GM12878 (cell line): ENCODE measurements at regions not wholly inside any gene's neighbourhood (a gene's known extent, or its start where the extent isn't known, plus 50 kb on each side); places are given as distances from the start of the nearest gene placed in this dataset.

Experiments
- BACH1 ChIP-seq: fragments of 450-650 bp; IDR thresholded peaks from 2 replicates; pipeline ENCODE4 v1.6.1; 2017; ENCODE audit warnings: mild to moderate bottlenecking, borderline replicate concordance
- BRCA1 ChIP-seq: IDR thresholded peaks from 2 replicates; pipeline ENCODE4 v1.6.1; 2011; ENCODE audit warnings: low read depth, low read length, improper control_type of control experiment
- CHD2 ChIP-seq: IDR thresholded peaks from 2 replicates; pipeline ENCODE4 v1.6.1; 2011; ENCODE audit warnings: low read depth, low read length, improper control_type of control experiment, borderline replicate concordance
- CREB1 ChIP-seq: IDR thresholded peaks from 2 replicates; pipeline ENCODE4 v1.6.1; 2012; ENCODE audit warnings: low read depth, mild to moderate bottlenecking, inconsistent platforms
- CTCF ChIP-seq, 3 experiments: IDR thresholded peaks in 2 of 3; conservative IDR thresholded peaks in 1 of 3; 2 replicates each; pipeline ENCODE4 v1.5.1; 2011; ENCODE audit warnings: low read depth in 3 of 3, low read length in 3 of 3, mild to moderate bottlenecking in 3 of 3, control low read depth in 2 of 3, moderate library complexity in 2 of 3, inconsistent platforms in 1 of 3, mixed read lengths in 1 of 3; ENCODE audit not compliant: control insufficient read depth in 2 of 3, insufficient read depth in 1 of 3; ENCODE audit errors: extremely low read depth in 1 of 3
- E4F1 ChIP-seq: fragments of 450-650 bp; IDR thresholded peaks from 2 replicates; pipeline ENCODE4 v1.6.1; 2018; ENCODE audit warnings: borderline replicate concordance, mild to moderate bottlenecking; ENCODE audit not compliant: partially characterized antibody
- MAX ChIP-seq: IDR thresholded peaks from 2 replicates; pipeline ENCODE4 v1.6.1; 2012; ENCODE audit warnings: low read depth, low read length, improper control_type of control experiment
- POLR2A ChIP-seq: IDR thresholded peaks from 2 replicates; pipeline ENCODE4 v1.6.1; 2011; ENCODE audit warnings: low read depth, mild to moderate bottlenecking, low read length
- RFX5 ChIP-seq: IDR thresholded peaks from 2 replicates; pipeline ENCODE4 v1.6.1; 2011; ENCODE audit warnings: low read depth, low read length, improper control_type of control experiment
- SMC3 ChIP-seq: IDR thresholded peaks from 2 replicates; pipeline ENCODE4 v1.6.1; 2011; ENCODE audit warnings: low read length, improper control_type of control experiment, borderline replicate concordance
- TAF1 ChIP-seq: IDR thresholded peaks from 2 replicates; pipeline ENCODE4 v1.6.1; 2011; ENCODE audit warnings: mild to moderate bottlenecking, low read depth, low read length, borderline replicate concordance
- ZNF24 ChIP-seq: fragments of 450-650 bp; IDR thresholded peaks from 2 replicates; pipeline ENCODE4 v1.6.1; 2017; ENCODE audit warnings: antibody characterized with exemption, mild to moderate bottlenecking
- ZZZ3 ChIP-seq: IDR thresholded peaks from 2 replicates; pipeline ENCODE4 v1.6.1; 2011; ENCODE audit warnings: low read depth; ENCODE audit not compliant: control insufficient read depth, insufficient read length

- no peak for TF ChIP-seq ZZZ3
- no peak for TF ChIP-seq CHD2
- no peak for TF ChIP-seq SMC3
- TF ChIP-seq BRCA1 = no peak
- TF ChIP-seq TAF1 = no peak
- TF ChIP-seq RFX5 = no peak
- TF ChIP-seq E4F1 = no peak
- no peak for TF ChIP-seq CTCF (IDR thresholded peaks at IDR 0.05 in 2 of 3, conservative IDR thresholded peaks at IDR 0.05 in 1 of 3; ENCODE audit: control insufficient read depth in 2 of 3, extremely low read depth in 1 of 3, insufficient read depth in 1 of 3, low read depth in 3 of 3, low read length in 3 of 3)
- TF ChIP-seq MAX = no peak
- TF ChIP-seq BACH1 = no peak
- no peak for TF ChIP-seq POLR2A
- no peak for TF ChIP-seq ZNF24
- TF ChIP-seq CREB1 = no peak
Observed at GRCh38 chr6:47118611-47119010, 76.5 kb upstream of the ADGRF1 start.
